ENCODE measurements at regions not wholly inside any gene's neighbourhood (a gene's known extent, or its start where the extent isn't known, plus 50 kb on each side); places are given as distances from the start of the nearest gene placed in this dataset.

GRCh38 chr14:76678244-76678800, 82.9 kb upstream of the VASH1 start:
- no peak for TF ChIP-seq CTCF (IDR thresholded peaks at IDR 0.05; ENCODE audit: borderline replicate concordance)
- DNase-seq = no peak
- Histone ChIP-seq H3K4me1 (no peaks in the 10 kb centered on the region), H3K27me3 (ENCODE audit: low read depth) (no peaks in the 10 kb centered on the region), H3K27ac (replicated peaks) (no peak overlapping the region), H3K4me3 (no peak overlapping the region), H3K36me3 (peaks cover 14% of the 10 kb centered on the region), H3K9me3 (replicated peaks) (peaks cover 34% of the 10 kb centered on the region)
- intact Hi-C loops (cut with micrococcal nuclease) = no loop called here

- H3K9me3 ChIP-seq (replicated peaks) = peaks cover 55% of the 10 kb centered on the region
- intact Hi-C loops (cut with micrococcal nuclease) = no loop called here
- peaks cover 19% of the 10 kb centered on the region for H3K36me3 ChIP-seq
- no peak for TF ChIP-seq CTCF (IDR thresholded peaks at IDR 0.05; ENCODE audit: borderline replicate concordance)
- no peak overlapping the region for H3K4me3 ChIP-seq
- DNase-seq = no peak
- H3K27me3 ChIP-seq (ENCODE audit: low read depth) = no peaks in the 10 kb centered on the region
- H3K27ac ChIP-seq (replicated peaks) = no peak overlapping the region
- no peaks in the 10 kb centered on the region for H3K4me1 ChIP-seq
Measured at GRCh38 chr14:76682367-76682766, 78.9 kb upstream of the VASH1 start.

GRCh38 chr14:76686646-76687045, 74.6 kb upstream of the VASH1 start:
- no peak for TF ChIP-seq CTCF (IDR thresholded peaks at IDR 0.05; ENCODE audit: borderline replicate concordance)
- intact Hi-C loops (cut with micrococcal nuclease) = no loop called here
- H3K27ac ChIP-seq (replicated peaks) = no peak overlapping the region
- H3K27me3 ChIP-seq (ENCODE audit: low read depth) = no peaks in the 10 kb centered on the region
- H3K36me3 ChIP-seq = peaks cover 15% of the 10 kb centered on the region
- no peak for DNase-seq
- no peaks in the 10 kb centered on the region for H3K4me1 ChIP-seq
- peaks cover 64% of the 10 kb centered on the region for H3K9me3 ChIP-seq (replicated peaks)
- no peak overlapping the region for H3K4me3 ChIP-seq

GRCh38 chr14:76687611-76688382, 73.5 kb upstream of the VASH1 start:
- Histone ChIP-seq H3K4me1 (no peaks in the 10 kb centered on the region), H3K36me3 (peaks cover 10% of the 10 kb centered on the region), H3K27me3 (ENCODE audit: low read depth) (no peaks in the 10 kb centered on the region), H3K4me3 (no peak overlapping the region), H3K9me3 (replicated peaks) (peaks cover 53% of the 10 kb centered on the region), H3K27ac (replicated peaks) (no peak overlapping the region)
- intact Hi-C loops (cut with micrococcal nuclease) = no loop called here
- no peak for TF ChIP-seq CTCF (IDR thresholded peaks at IDR 0.05; ENCODE audit: borderline replicate concordance)
- no peak for DNase-seq

GRCh38 chr14:76688383-76688671, 72.9 kb upstream of the VASH1 start:
- intact Hi-C loops (cut with micrococcal nuclease) = no loop called here
- peaks cover 47% of the 10 kb centered on the region for H3K9me3 ChIP-seq (replicated peaks)
- H3K4me1 ChIP-seq = no peaks in the 10 kb centered on the region
- TF ChIP-seq CTCF (IDR thresholded peaks at IDR 0.05; ENCODE audit: borderline replicate concordance) = no peak
- peaks cover 5% of the 10 kb centered on the region for H3K36me3 ChIP-seq
- H3K27ac ChIP-seq (replicated peaks) = no peak overlapping the region
- no peaks in the 10 kb centered on the region for H3K27me3 ChIP-seq (ENCODE audit: low read depth)
- H3K4me3 ChIP-seq = no peak overlapping the region
- no peak for DNase-seq
